ENCODE measurements at regions not wholly inside any gene's neighbourhood (a gene's known extent, or its start where the extent isn't known, plus 50 kb on each side); places are given as distances from the start of the nearest gene placed in this dataset.

- no peak for TF ChIP-seq CTCF (IDR thresholded peaks at IDR 0.05; ENCODE audit: low read length)
- TF ChIP-seq EZH2 (IDR thresholded peaks at IDR 0.05; ENCODE audit: borderline replicate concordance, low read length) = no peak
Measured at GRCh38 chr2:221167561-221167960, 404.5 kb downstream of the EPHA4 start.

Measured in OCI-LY1 (cell line).